HG03342 (cell line): ENCODE measurements at regions not wholly inside any gene's neighbourhood (a gene's known extent, or its start where the extent isn't known, plus 50 kb on each side); places are given as distances from the start of the nearest gene placed in this dataset.

Experiments used
- ATAC-seq: cut with Tn5 transposase; IDR thresholded peaks from one replicate; pipeline ENCODE4 v1.9.1; 2021; ENCODE audit warnings: mild to moderate bottlenecking, moderate library complexity; ENCODE audit not compliant: unreplicated experiment

- ATAC-seq, result no peak
Observed at GRCh38 chr1:93815366-93816110, 63.5 kb downstream of the DNTTIP2 start.

DNA sequence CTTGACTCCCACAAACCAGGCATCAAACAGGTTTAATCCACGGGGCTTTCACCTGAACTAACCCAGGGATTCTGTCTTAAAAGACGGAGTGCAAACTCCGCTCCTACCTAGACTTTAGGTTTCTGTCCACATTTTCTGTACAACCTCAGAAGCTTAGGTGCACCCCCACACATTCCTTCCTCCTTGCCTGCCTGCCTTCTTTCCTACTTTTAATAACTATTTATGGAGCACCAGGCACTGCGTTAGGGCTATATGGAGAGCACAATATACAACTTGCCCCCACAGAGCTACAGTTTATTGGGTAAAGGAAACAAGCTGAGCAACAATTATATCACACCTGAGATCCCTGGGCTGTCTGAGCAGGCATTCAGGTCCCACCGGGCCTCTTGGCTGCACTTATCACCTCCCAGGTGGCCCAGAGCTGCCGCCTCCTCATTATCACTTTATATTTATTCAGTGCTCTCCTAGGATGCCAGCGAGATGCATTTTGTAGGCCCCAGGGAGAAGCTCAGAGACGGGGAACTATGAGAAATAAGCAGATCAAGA, 64.1 kb downstream of the DNTTIP2 start:
- ATAC-seq, result no peak

DNA sequence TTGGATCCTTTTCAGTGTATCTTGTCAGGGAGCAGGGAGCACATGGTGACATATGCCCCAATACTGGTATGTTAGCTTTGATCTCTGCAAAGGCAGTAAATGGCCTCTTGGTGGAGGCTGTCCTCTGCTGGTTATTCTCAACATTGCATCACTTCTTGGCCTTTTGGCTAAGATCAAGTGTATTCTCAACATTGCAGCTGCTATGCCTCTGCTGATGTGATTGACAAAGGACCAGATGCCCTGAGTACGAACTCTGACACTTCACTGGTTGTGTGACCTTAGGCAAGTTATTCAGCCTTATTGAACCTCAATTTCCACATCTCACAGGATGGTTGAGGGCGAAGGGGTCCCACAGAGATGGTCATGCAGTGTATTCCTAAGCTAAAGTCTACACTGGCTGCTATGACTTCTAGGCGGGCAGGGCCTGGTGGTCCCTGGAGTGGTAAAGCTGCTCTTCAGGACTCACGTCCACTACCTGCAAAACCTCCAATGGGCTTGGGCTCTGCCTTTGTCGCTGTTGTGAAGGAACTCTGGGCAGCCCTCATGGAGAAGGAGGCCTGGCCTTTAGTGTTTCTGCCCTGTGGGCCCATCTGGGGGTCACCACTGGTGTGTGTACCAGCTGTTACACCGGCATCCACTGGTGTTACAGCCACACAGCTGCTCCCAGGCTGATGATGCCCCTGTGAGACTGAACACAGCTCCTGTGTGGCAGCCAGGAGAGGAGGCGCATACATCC, 64.8 kb downstream of the DNTTIP2 start:
- ATAC-seq, result peak; percentile 71

DNA sequence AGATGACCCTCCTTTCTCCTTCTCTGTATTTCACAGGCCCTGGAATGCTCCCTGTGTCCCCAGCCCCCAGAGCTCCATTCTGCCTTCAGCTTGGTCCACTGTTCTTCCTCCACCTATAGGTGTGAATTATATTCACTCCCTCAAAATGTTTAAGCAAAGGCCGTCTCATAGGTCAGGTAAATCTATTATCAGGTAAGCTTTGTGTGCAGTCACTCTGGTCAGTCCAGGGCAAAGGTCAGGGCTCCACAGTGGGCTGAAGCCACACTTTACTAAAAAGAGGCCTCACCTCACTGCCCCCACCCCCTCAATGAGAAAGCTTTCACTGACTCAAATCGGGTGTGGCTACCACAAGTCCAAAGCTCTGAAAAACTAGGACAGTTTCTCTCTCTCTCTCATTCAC, 65.9 kb downstream of the DNTTIP2 start:
- no peak for ATAC-seq

DNA sequence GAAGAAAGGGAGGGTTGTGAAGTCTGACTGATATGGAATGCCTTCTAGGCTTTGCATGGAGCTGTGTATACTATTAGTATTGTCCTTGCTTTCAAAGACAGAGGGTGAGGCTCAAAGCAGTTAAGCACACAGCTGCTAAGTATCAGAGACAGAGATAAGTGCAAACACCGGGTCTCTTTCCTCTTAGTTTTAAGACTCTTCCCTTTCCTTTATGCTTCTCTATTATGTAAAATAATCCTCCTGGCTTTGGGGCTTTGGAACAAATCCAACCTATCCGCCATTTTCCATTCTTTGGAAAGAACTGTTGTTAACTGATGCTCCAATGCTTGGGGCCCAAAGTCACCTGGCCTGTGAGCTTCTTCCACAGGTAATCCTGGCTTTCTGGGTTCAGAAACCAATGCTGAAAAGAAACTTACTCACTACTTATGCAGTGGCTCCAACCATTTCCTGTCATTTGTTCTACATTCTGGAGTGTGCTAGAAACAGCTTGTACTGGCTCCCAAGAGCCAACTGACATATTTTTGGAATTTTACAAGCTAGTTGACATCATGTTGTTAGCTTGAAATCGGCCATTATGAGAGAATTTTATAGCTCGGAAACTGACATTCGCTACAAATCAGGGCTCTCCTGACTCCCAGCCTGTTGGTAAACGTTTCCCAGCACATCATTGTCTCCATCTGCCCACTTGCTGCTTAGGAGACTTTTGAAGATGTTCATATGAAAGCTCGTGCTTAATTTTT, 67.5 kb downstream of the DNTTIP2 start:
- no peak for ATAC-seq

- ATAC-seq, result no peak
Observed at GRCh38 chr1:93810316-93810715, 68.7 kb downstream of the DNTTIP2 start.

GRCh38 chr1:93808871-93809270, 70.1 kb downstream of the DNTTIP2 start:
- no peak for ATAC-seq

DNA sequence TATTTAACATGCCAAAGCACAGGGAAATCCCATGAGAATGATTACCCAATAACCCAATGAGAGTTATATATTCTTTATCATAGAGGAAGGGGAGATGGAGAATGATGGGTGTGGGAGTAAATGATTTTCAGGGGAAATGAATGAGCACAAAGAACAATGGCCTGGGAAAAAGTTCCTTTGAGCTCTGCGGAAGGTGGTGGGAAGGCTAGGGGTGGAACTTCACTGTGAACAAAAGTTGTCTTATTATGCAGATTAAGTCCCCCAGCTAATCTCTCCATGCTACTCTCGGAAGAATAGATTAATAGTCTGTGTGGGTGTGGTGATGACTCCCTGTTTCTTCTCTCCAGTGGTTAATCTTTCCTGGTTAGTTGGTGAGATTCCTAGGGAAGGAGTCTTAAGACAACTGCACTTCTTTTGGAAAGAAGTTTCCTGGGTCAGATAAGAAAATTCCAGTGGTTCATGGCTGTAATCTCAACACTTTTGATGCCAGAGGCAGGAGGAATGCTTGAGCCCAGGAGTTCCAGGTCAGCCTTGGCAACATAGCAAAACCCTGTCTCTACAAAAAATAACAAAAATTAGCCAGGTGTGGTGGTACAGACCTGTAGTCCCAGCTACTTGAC, 71.6 kb downstream of the DNTTIP2 start:
- ATAC-seq, result no peak

DNA sequence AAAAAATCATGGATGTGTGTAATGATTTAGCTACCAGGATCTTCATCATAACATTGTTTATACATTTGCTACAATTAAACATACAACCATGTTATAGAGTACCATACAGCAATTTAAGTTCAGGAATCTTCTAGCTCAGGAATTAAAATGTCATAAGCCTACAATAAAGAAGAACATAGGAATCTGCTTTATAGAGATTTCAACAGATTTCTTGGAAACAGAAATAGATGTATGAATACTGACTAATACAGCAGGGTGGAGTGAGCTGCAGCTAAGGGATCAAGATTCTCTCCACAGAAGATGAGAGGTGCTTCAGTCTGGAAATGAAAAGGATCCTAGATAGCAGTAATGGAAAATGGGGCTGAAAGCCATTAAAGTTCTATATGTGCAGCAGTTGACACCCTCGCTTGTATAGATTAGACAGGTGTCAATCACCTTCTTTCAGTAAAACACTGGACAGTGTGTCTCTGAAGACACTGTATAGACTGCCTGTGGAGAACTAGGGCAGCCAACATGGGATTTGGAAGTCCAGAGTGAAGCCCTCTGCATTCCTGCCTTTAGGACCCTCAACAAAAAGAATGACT, 73.9 kb downstream of the DNTTIP2 start:
- ATAC-seq, result no peak

DNA sequence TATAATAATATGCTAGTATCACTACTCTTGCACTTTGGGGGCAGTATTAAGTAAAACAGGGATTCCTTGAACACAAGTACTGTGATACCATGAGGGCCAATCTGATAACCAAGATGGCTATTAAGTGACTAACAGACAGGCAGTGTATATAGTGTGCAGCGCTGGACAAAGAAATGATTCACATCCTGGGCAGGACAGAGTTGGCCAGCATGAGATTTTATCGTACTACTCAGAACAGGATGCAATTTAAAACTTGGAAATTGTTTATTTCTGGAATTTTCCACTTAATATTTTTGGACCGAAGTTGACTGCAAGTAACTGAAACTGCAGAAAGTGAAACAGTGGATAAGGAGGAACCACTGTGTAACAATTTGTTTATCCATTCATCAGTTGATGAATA, 74.6 kb downstream of the DNTTIP2 start:
- ATAC-seq, result no peak

GRCh38 chr1:93801471-93801870, 77.5 kb downstream of the DNTTIP2 start:
- ATAC-seq, result no peak

GRCh38 chr1:93800856-93801255, 78.2 kb downstream of the DNTTIP2 start:
- no peak for ATAC-seq

GRCh38 chr1:93798291-93798690, 80.7 kb downstream of the DNTTIP2 start:
- ATAC-seq, result no peak

DNA sequence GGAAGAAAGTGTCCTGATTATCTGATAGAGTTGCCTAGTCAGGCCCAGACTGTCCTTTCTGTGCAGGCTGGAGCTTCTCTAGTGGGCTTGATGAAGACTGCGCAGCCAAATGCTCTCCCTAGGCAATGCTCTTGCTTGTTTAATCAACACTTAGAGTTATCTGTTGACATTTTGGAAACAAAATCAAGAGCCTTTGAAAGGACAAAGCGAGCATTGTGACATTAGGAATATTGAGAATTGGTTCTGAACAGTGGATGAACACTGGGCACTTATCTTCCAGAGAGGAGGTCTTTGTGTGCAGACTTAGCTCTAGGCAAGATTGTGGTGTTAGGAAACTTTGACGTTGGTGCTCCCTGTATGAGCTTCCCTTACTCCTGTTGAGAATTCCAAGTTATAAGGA, 94.5 kb downstream of the DNTTIP2 start:
- no peak for ATAC-seq

GRCh38 chr1:93783876-93784275, 95.1 kb downstream of the DNTTIP2 start:
- ATAC-seq, result no peak

- no peak for ATAC-seq
Observed at GRCh38 chr1:93779540-93780165, 98.0 kb upstream of the BCAR3 start.

DNA sequence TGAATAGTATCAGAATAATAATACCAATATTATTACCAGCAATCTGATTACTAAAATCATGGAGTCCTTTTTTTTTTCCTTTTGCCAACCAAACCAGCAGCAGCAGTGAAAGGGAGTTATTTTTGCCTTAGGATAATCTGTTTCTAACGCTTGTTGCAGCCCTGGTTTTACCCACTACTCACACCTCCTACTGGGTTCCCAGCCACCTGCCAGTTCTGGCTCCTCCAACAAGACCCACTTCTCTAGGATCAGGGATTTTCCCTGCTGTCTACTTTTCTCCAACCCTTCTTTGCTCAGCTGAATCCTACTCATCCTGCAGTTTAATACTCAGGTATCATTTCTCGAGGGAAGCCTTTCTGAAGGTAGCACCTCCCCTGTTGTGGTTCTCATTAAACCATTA, 96.8 kb upstream of the BCAR3 start:
- ATAC-seq, result no peak

DNA sequence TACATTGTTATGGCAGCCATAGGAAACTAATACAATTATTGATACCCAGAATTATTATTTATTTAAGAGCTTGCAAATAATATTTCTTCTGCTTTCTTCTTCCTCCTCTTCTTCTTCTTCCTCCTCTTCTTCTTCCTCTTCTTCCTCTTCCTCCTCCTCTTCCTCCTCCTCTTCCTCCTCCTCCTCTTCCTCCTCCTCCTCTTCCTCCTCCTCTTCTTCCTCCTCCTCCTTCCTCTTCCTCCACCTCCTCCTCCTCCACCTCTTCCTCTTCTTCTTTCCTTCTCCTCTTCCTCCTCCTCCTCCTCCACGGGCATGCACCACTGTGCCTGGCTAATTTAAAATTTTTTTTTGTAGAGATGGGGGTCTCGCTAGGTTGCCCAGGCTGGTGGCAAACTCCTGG, 95.6 kb upstream of the BCAR3 start:
- ATAC-seq, result no peak

DNA sequence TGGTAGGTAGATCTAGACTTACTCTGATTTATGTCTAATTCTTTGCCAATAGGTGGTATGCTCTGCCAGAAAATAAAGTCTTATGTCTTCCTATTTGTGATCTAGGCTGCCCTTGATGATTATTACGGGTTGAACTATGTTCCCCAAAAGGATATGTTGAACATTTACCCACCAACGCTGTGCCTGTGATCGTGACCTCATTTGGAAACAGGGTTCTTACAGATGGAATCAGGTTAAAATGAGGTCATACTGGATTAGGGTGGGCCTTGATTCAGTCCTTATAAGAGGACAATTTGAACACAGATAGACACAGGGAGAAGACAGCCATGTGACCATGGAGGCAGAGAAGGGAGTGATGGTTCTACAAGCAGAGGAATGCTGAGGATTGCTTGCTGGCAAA, 95.1 kb upstream of the BCAR3 start:
- no peak for ATAC-seq

DNA sequence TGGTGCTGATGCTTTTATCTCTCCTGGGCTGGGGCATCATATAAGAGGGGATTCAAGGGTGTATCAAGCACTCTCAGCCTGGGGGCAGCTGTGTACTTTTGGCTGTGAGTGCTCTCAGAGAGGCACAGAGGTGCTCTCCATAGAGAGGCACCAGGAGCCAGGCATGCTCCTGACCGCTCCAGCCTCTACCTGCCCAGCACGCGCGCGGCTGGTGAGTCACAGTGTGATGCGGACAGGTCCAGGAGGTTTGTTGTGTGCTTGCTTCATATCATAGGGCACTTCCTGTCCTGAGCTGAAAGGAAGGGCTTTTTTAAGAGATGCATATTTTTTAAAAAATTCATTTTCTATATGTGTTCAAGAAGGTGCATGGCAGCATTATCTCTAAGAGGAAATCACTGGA, 93.6 kb upstream of the BCAR3 start:
- ATAC-seq, result no peak
